GM19395 (cell line): ENCODE measurements at regions not wholly inside any gene's neighbourhood (a gene's known extent, or its start where the extent isn't known, plus 50 kb on each side); places are given as distances from the start of the nearest gene placed in this dataset.
A peak's percentile ranks its signal among the peaks of the same experiment; 100 is the strongest.
"Not testable (repeated sequence)": the region's sequence is repeated elsewhere in the genome, so short reads cannot be mapped to it uniquely, and the experiment has no call there.

Source experiments
- ATAC-seq: cut with Tn5 transposase; IDR thresholded peaks from one replicate; pipeline ENCODE4 v1.9.1; 2021; ENCODE audit warnings: mild to moderate bottlenecking, moderate library complexity; ENCODE audit not compliant: unreplicated experiment

DNA sequence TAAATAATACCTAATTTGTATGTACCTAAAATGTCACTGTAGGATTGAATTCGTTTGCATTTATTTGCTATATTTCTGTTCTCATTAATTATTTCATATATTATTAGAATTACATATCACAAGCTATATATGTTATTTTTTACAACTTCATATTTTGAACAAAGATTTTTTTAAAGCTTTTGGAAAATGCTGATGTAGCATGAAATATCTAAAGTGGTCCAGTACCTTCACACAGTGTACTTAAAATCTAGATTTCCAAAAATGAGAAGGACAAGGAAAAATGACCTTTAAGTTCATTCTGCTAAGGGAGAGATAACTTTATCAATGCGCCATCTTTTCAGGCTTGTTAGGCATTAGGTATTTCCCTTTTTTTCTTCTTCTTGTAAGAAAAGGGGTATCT is 71.8 kb downstream of the LARP7 start:
- ATAC-seq = no peak

- ATAC-seq = no peak
These were observed 78.3 kb downstream of the LARP7 start for GRCh38 chr4:112714922-112715901.

GRCh38 chr4:112717856-112718255 is 80.9 kb downstream of the LARP7 start:
- ATAC-seq = no peak

- ATAC-seq = no peak
These were observed 84.7 kb downstream of the LARP7 start for GRCh38 chr4:112721627-112722026.

- no peak for ATAC-seq
These were observed 89.1 kb downstream of the LARP7 start for GRCh38 chr4:112726041-112726440.

DNA sequence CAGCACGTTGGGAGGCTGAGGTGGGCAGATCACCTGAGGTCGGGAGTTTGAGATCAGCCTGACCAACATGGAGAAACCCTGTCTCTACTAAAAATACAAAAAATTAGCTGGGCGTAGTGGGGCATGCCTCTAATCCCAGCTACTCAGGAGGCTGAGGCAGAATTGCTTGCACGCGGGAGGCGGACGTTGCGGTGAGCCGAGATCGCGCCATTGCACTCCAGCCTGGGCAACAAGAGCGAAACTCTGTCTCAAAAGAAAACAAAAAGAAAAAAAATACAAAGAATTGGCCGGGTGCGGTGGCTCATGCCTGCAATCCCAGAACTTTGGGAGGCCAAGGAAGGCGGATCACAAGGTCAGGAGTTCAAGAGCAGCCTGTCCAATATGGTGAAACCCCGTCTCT is 90.8 kb downstream of the LARP7 start:
- ATAC-seq = not testable (repeated sequence)

DNA sequence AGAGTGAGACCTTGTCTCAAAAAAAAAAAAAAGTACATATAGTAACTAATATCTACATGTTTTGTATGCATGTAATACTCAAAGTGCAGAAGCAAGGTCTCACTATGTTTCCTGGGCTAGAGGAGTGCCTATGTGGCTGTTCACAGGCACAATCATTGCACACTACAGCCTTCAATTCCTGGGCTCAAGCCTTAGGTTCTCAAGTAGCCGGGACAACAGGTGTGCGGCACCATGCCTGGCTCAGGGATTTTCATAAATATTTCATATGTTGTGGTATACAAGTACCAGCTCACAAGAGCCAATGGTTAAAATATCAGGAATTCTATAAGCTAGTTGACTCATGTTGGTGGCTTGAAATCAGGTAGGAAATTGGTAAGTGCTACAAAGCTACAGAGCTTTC is 94.8 kb downstream of the LARP7 start:
- ATAC-seq = no peak

DNA sequence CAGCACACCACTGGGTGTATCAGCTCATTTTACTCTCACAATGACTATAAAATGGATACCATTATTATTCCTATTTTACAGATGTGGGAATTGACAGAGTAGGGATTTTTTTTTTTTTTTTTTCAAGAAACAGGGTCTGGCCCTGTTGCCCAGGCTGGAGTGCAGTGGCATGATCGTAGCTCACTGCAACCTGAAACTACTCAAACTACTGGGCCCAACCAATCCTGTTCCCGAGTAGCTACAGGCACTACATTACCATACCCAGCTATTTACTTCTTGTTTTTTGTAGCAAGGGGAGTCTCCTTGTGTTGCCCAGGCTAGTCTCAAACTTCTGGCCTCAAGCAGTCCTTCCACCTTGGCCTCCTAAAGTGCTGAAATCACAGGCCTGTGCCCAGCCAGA is 95.2 kb downstream of the LARP7 start:
- ATAC-seq = no peak

GRCh38 chr4:112735474-112735951 is 98.6 kb downstream of the LARP7 start:
- ATAC-seq = peak; percentile 73

DNA sequence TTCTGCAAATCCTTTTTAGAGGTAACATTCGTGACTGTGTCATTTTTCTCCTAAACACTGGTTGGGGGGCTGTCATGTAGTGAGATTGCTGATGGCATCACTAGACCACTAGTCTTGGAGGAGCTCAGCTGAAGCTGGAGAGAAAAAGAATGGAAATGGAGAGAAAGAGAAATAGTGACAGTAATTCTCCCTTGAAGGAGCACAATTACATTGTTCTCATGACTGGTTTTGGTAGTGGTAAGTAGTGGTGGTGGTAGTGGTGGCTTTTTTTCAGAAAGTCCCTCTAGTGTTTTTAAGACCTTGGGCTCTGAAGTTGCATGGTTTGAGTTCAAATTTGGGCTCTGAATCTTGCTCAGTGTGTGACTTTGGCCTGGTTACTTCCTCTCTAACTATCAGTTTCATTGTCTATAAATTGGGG is 99.8 kb downstream of the LARP7 start:
- peak; percentile 39 for ATAC-seq

DNA sequence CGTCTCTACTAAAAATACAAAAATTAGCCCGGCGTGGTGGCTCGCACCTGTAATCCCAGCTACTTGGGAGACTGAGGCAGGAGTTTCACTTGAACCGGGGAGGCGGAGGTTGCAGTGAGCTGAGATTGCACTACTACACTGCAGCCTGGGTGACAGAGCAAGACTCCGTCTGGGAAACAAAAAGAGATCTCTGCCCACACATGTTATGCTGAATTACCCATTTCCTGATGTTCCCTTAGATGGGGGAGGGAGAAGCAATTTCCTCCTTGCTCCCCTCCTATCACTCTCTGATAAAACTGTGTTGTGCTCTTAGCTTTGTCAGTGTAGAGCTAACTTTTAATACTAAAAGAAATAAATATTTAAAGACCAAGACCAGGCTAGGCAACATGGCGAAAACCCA is 102.5 kb downstream of the LARP7 start:
- ATAC-seq = no peak

GRCh38 chr4:112747036-112747435 is 110.1 kb downstream of the LARP7 start:
- ATAC-seq = no peak

- no peak for ATAC-seq
These were observed 111.5 kb downstream of the LARP7 start for GRCh38 chr4:112748352-112748878.

DNA sequence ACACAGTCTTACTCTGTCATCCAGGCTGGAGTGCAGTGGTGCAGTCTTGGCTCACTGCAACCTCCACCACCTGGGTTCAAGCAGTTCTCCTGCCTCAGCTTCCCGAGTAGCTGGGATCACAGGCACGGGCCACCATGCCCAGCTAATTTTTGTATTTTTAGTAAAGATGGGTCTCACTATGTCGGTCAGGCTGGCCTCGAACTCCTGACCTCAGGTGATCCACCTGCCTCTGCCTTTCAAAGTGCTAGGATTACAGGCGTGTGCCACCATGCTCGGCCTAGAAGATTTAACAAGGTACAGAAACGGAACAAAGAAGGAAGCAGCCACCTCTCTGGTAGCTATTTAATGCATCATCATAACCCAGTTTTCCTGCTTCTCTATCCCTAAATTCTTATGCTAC is 113.8 kb downstream of the LARP7 start:
- not testable (repeated sequence) for ATAC-seq

DNA sequence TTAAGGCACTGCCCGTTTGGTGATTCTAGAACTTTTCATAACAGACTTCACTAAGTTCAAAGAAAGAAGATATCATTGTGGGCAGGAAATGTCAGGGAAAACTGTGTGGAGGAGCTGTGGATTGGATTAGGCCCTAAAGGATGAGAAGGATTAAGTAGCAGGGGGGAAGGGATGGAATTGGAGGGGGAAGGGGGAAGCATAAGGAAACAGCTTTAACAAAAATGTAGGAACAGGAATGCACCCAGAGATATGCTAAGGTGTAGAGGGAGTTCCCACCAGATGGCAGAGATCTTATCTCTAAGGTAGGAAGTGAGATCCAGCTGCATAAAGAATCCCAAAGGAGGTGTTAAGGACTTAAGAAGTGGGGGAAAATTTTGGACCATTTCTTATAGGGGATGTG is 114.5 kb downstream of the LARP7 start:
- ATAC-seq = no peak

DNA sequence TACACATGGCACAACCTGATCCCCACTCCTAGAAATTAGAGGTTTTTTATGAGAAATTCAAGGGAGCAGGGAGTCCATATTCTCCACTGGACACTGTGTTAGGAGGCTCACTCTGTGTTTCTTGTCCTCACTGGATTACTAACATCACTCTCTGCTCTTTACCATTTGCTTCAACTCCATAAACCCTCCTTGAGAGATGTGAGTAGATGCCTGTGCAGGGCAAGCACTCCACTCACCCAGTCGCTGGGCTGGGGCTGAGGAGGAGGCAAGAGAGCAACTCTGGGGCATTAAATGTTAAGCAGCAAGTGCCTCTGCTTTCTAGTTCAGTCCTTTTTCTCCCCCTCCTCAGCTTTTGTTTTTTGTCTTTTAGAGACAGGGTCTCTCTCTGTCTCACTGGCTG is 115.1 kb downstream of the LARP7 start:
- no peak for ATAC-seq

GRCh38 chr4:112752510-112752909 is 115.6 kb downstream of the LARP7 start:
- no peak for ATAC-seq

- ATAC-seq = no peak
These were observed 116.4 kb downstream of the LARP7 start for GRCh38 chr4:112753333-112753732.

DNA sequence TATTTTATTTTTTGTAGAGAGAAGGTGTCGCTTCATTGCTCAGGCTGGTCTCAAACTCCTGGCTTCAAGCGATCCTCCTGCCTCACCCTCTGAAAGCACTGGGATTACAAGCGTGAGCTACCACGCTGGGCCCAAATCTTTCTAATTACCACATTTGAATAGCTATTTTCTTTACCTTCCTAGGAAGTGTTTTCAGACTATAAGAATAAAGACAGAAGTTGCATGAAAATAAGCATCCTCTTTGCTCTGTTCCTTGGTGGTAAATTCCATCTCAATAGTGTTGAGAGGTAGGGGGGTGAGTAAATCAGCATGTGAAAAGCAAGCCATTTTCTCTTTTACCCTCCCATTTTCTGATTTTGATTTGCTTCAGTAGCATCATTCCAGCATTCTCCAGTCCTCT is 122.4 kb downstream of the LARP7 start:
- no peak for ATAC-seq

- peak; percentile 52 for ATAC-seq
These were observed 128.5 kb downstream of the LARP7 start for GRCh38 chr4:112765317-112765974.

DNA sequence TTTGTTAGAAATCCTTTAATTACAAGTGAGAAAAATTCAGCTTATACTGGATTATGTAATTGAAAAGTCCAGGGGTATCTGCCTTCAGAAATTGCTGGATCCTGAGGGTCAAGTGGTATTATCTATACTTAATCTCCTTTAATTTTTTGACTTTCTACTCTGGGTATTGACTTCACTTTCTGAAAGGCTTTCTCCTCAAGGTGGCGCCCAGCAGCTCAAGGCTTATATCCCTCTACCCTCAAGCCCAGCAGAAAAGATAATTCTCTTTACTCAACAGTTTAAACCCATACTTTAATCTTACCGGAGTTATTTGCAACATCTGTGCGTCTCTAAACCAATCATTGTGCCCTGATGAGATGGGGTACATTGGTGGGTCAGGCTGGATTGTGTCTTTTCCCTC is 129.5 kb downstream of the LARP7 start:
- no peak for ATAC-seq

DNA sequence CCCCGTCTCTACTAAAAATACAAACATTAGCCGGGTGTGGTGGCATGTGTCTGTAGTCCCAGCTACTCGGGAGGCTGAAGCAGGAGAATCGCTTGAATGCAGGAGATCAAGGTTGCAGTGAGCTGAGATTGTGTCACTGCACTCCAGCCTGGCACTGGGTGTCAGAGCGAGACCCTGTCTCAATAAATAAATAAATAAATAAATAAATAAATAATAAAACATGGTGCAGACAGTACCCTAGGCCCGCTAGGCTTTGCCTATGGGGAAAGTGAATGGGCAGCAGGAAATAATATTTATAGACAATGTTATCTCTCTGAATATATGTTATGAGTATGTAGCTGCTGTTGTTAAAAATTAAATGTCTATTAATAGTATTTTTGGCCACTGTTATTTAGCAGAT is 130.4 kb downstream of the LARP7 start:
- no peak for ATAC-seq
